Smooth muscle cell (in vitro differentiated cells): ENCODE measurements at regions not wholly inside any gene's neighbourhood (a gene's known extent, or its start where the extent isn't known, plus 50 kb on each side); places are given as distances from the start of the nearest gene placed in this dataset.

Source experiments
- DNase-seq: peaks from one replicate; lab custom pipeline; 2025; ENCODE audit not compliant: unreplicated experiment; lab: John Stamatoyannopoulos, UW
- H2AFZ ChIP-seq: fragments of 200-600 bp; sonication (generic); 2 replicates; pipeline ENCODE4 v1.6.0; 2016; ENCODE audit warnings: antibody characterized with exemption, low read depth, mild to moderate bottlenecking
- H3F3A ChIP-seq: fragments of 200-600 bp; sonication (generic); 2 replicates; pipeline ENCODE4 v1.6.0; 2017; ENCODE audit warnings: antibody characterized with exemption, low read depth
- H3K27ac ChIP-seq: fragments of 200-600 bp; sonication (generic); 2 replicates; pipeline ENCODE4 v1.5.1; 2016; ENCODE audit warnings: low read depth, mild to moderate bottlenecking
- H3K27me3 ChIP-seq: fragments of 200-600 bp; sonication (generic); 2 replicates; pipeline ENCODE4 v1.6.1; 2016; ENCODE audit warnings: low read depth, mild to moderate bottlenecking
- H3K36me3 ChIP-seq: fragments of 200-600 bp; sonication (generic); 2 replicates; pipeline ENCODE4 v1.5.1; 2016; ENCODE audit warnings: low read depth
- H3K4me1 ChIP-seq: fragments of 200-600 bp; sonication (generic); 2 replicates; pipeline ENCODE4 v1.5.1; 2016; ENCODE audit warnings: low read depth
- H3K4me2 ChIP-seq: fragments of 200-600 bp; sonication (generic); 2 replicates; pipeline ENCODE4 v1.6.0; 2016; ENCODE audit warnings: mild to moderate bottlenecking
- H3K4me3 ChIP-seq: fragments of 200-600 bp; sonication (generic); 2 replicates; pipeline ENCODE4 v1.5.1; 2016; ENCODE audit warnings: mild to moderate bottlenecking
- H3K79me2 ChIP-seq: fragments of 200-600 bp; sonication (generic); 2 replicates; pipeline ENCODE4 v1.6.0; 2016; ENCODE audit warnings: low read depth, mild to moderate bottlenecking
- H3K9ac ChIP-seq: fragments of 200-600 bp; sonication (generic); 2 replicates; pipeline ENCODE4 v1.6.0; 2016; ENCODE audit warnings: low read depth
- H3K9me3 ChIP-seq: fragments of 200-600 bp; sonication (generic); replicated peaks from 2 replicates; pipeline ENCODE4 v1.5.1; 2016; ENCODE audit warnings: low read depth
- H4K20me1 ChIP-seq: fragments of 200-600 bp; sonication (generic); 2 replicates; pipeline ENCODE4 v1.6.0; 2016; ENCODE audit warnings: low read depth
- CTCF ChIP-seq: fragments of 200-600 bp; sonication (generic); IDR thresholded peaks from 2 replicates; pipeline ENCODE4 v1.5.1; 2017; ENCODE audit warnings: borderline replicate concordance, mild to moderate bottlenecking, antibody characterized with exemption; ENCODE audit not compliant: insufficient read depth, poor library complexity, severe bottlenecking
- WGBS: methylation state at CpG from one replicate; pipeline ENCODE4 v1.1.7; 2016; ENCODE audit warnings: low lambda C conversion rate; 5-methylcytosine and 5-hydroxymethylcytosine counted together

GRCh38 chr4:31974490-31975002 is 1254.4 kb downstream of the PCDH7 start:
- H4K20me1 ChIP-seq: no peaks in the 10 kb centered on the region
- no peaks in the 10 kb centered on the region for H3K4me1 ChIP-seq
- DNase-seq: no peak
- H3K27ac ChIP-seq: no peak overlapping the region
- H3K9me3 ChIP-seq: no peaks in the 10 kb centered on the region
- no peak for TF ChIP-seq CTCF
- H3K9ac ChIP-seq: no peak overlapping the region
- WGBS: 88% methylated on average over 2 of the region's 2 CpGs
- no peak overlapping the region for H3K4me3 ChIP-seq
- H3K27me3 ChIP-seq: no peaks in the 10 kb centered on the region
- H3F3A ChIP-seq: no peaks in the 10 kb centered on the region
- H2AFZ ChIP-seq: no peak overlapping the region
- no peak overlapping the region for H3K4me2 ChIP-seq
- H3K79me2 ChIP-seq: no peaks in the 10 kb centered on the region
- H3K36me3 ChIP-seq: no peaks in the 10 kb centered on the region

GRCh38 chr4:31979988-31980387 is 1259.8 kb downstream of the PCDH7 start:
- H3K4me1 ChIP-seq: no peaks in the 10 kb centered on the region
- no peak overlapping the region for H3K9ac ChIP-seq
- no peak overlapping the region for H3K4me3 ChIP-seq
- H3K9me3 ChIP-seq: no peaks in the 10 kb centered on the region
- DNase-seq: no peak
- no peaks in the 10 kb centered on the region for H3K27me3 ChIP-seq
- H3K4me2 ChIP-seq: no peak overlapping the region
- no peaks in the 10 kb centered on the region for H3K36me3 ChIP-seq
- no peaks in the 10 kb centered on the region for H3K79me2 ChIP-seq
- no peak for TF ChIP-seq CTCF
- no peak overlapping the region for H2AFZ ChIP-seq
- H4K20me1 ChIP-seq: no peaks in the 10 kb centered on the region
- H3K27ac ChIP-seq: no peak overlapping the region
- WGBS: 90% methylated on average over 2 of the region's 2 CpGs
- no peaks in the 10 kb centered on the region for H3F3A ChIP-seq

GRCh38 chr4:31983246-31983645 is 1263.1 kb downstream of the PCDH7 start:
- no peaks in the 10 kb centered on the region for H3K79me2 ChIP-seq
- H3K36me3 ChIP-seq: no peaks in the 10 kb centered on the region
- no peaks in the 10 kb centered on the region for H3K9me3 ChIP-seq
- 90% methylated on average over 1 of the region's 1 CpG for WGBS
- no peaks in the 10 kb centered on the region for H3K27me3 ChIP-seq
- no peak overlapping the region for H3K4me2 ChIP-seq
- H3F3A ChIP-seq: no peaks in the 10 kb centered on the region
- no peak for DNase-seq
- H4K20me1 ChIP-seq: no peaks in the 10 kb centered on the region
- H3K4me3 ChIP-seq: no peak overlapping the region
- no peak overlapping the region for H3K9ac ChIP-seq
- H2AFZ ChIP-seq: no peak overlapping the region
- no peaks in the 10 kb centered on the region for H3K4me1 ChIP-seq
- TF ChIP-seq CTCF: no peak
- H3K27ac ChIP-seq: no peak overlapping the region

- Histone ChIP-seq H3K4me3 (no peak overlapping the region), H3K27me3 (no peaks in the 10 kb centered on the region), H3K9ac (no peak overlapping the region), H3K79me2 (no peaks in the 10 kb centered on the region), H2AFZ (no peak overlapping the region), H3K9me3 (no peaks in the 10 kb centered on the region), H3K36me3 (no peaks in the 10 kb centered on the region), H3K4me1 (no peaks in the 10 kb centered on the region), H4K20me1 (no peaks in the 10 kb centered on the region), H3F3A (no peaks in the 10 kb centered on the region), H3K4me2 (no peak overlapping the region), H3K27ac (no peak overlapping the region)
- DNase-seq: no peak
- no peak for TF ChIP-seq CTCF
These were observed 1263.5 kb downstream of the PCDH7 start for GRCh38 chr4:31983677-31984076.
